HepG2 (cell line): ENCODE measurements at regions not wholly inside any gene's neighbourhood (a gene's known extent, or its start where the extent isn't known, plus 50 kb on each side); places are given as distances from the start of the nearest gene placed in this dataset.

Experiments used
- ATAC-seq: fragments of 200-7000 bp; cut with Tn5 transposase; 3 replicates; pipeline ENCODE4 v1.9.1; 2020; ENCODE audit warnings: mild to moderate bottlenecking, moderate library complexity
- BruUV-seq: library from RNA; stranded (reverse); fragments of 400-500 nt; replicated peaks from 2 replicates; lab custom pipeline; 2021; lab: Mats Ljungman, UMichigan
- CTCF ChIA-PET: fragments of 300-600 bp; formaldehyde crosslinking; extraction: SDS; loops from one replicate; lab custom pipeline; 2021; ENCODE audit warnings: low total read pairs, inconsistent platforms, low intra/inter-chr PET ratio; lab: Yijun Ruan, JAX
- POLR2A ChIA-PET: fragments of 350-600 bp; sonication (Branson Sonifier 250); formaldehyde crosslinking; loops from one replicate; lab custom pipeline; 2020; ENCODE audit warnings: antibody characterized with exemption, inconsistent platforms; lab: Yijun Ruan, JAX
- DNase-seq: peaks from one replicate; pipeline ENCODE4 v3.0.0-alpha.2; 2015; ENCODE audit warnings: low spot score
- FAIRE-seq: peaks from 3 replicates; lab custom pipeline; 2011; peaks lifted over from hg19 to GRCh38; lab: Jason Lieb, UNC
- H2AFZ ChIP-seq: one replicate; pipeline ENCODE4 v1.6.1; 2011; ENCODE audit warnings: low read length, inconsistent platforms
- H3K27ac ChIP-seq: fragments of 300-600 bp; 3 replicates; pipeline ENCODE4 v1.8.0; 2011; ENCODE audit warnings: mixed run types, mild to moderate bottlenecking, mixed read lengths, low read length, inconsistent platforms; ENCODE audit not compliant: insufficient read depth; ENCODE audit errors: extremely low read length
- H3K27me3 ChIP-seq, 2 experiments: fragments of 200-600 bp in 1 of 2; 2 replicates in 1 of 2; 3 replicates in 1 of 2; pipeline versions ENCODE4 v1.6.0 to v1.8.0; 2011; ENCODE audit warnings: low read length in 2 of 2, mild to moderate bottlenecking in 2 of 2, moderate library complexity in 2 of 2, inconsistent platforms in 1 of 2; ENCODE audit not compliant: insufficient read depth in 2 of 2, control insufficient read depth in 1 of 2
- H3K36me3 ChIP-seq, 2 experiments: fragments of 200-600 bp in 1 of 2; replicated peaks in 1 of 2; 2 replicates in 1 of 2; 3 replicates in 1 of 2; pipeline versions ENCODE4 v1.5.1 to v1.8.0; 2011; ENCODE audit warnings: low read length in 2 of 2, inconsistent platforms in 1 of 2; ENCODE audit not compliant: insufficient read depth in 2 of 2, control insufficient read depth in 1 of 2
- H3K4me1 ChIP-seq: 2 replicates; pipeline ENCODE4 v1.5.1; 2012; ENCODE audit warnings: low read length, inconsistent platforms; ENCODE audit not compliant: insufficient read depth
- H3K4me2 ChIP-seq: 2 replicates; pipeline ENCODE4 v1.6.0; 2011; ENCODE audit warnings: low read depth, low read length, inconsistent platforms
- H3K4me3 ChIP-seq, 3 experiments: fragments of 200-600 bp in 1 of 3; sonication (generic), shearing (Covaris generic) in 1 of 3; replicated peaks in 1 of 3; 2 replicates each; pipeline ENCODE4 v1.5.1; 2011 to 2016; ENCODE audit warnings: low read length in 3 of 3, inconsistent platforms in 2 of 3, low read depth in 2 of 3, mild to moderate bottlenecking in 2 of 3, control low read depth in 1 of 3, mixed read lengths in 1 of 3; ENCODE audit not compliant: insufficient read depth in 1 of 3
- H3K79me2 ChIP-seq: one replicate; pipeline ENCODE4 v1.6.1; 2011; ENCODE audit warnings: low read length, inconsistent platforms; ENCODE audit not compliant: insufficient read depth
- H3K9ac ChIP-seq: 2 replicates; pipeline ENCODE4 v1.6.0; 2011; ENCODE audit warnings: mild to moderate bottlenecking, low read depth, low read length, inconsistent platforms; ENCODE audit not compliant: insufficient read depth
- H3K9me3 ChIP-seq: 2 replicates; pipeline ENCODE4 v1.5.1; 2012; ENCODE audit warnings: mild to moderate bottlenecking, low read length
- H4K20me1 ChIP-seq: 2 replicates; pipeline ENCODE4 v1.6.0; 2011; ENCODE audit warnings: inconsistent platforms, mild to moderate bottlenecking, low read length, moderate library complexity; ENCODE audit not compliant: insufficient read depth
- ATF7-NPFF ChIP-seq: sonication (generic); formaldehyde crosslinking; IDR thresholded peaks from 2 replicates; pipeline ENCODE4 v1.8.1; 2023; ENCODE audit warnings: mild to moderate bottlenecking, low read depth, missing genetic modification reagents, moderate library complexity
- CEBPG ChIP-seq: IDR thresholded peaks from 2 replicates; pipeline ENCODE4 v1.6.1; 2016
- CSRNP1 ChIP-seq: sonication (generic); formaldehyde crosslinking; IDR thresholded peaks from 2 replicates; pipeline ENCODE4 v1.8.1; 2023; ENCODE audit warnings: mild to moderate bottlenecking, missing genetic modification reagents
- FOXJ3 ChIP-seq: sonication (generic); formaldehyde crosslinking; IDR thresholded peaks from 2 replicates; pipeline ENCODE4 v1.4.0; 2020; ENCODE audit warnings: missing genetic modification reagents, mild to moderate bottlenecking, borderline replicate concordance
- FOXO4 ChIP-seq: sonication (generic); formaldehyde crosslinking; conservative IDR thresholded peaks from 2 replicates; pipeline ENCODE4 v1.8.1; 2023; ENCODE audit warnings: missing genetic modification reagents
- KDM4B ChIP-seq: sonication (generic); formaldehyde crosslinking; IDR thresholded peaks from 2 replicates; pipeline ENCODE4 v1.4.0; 2020; ENCODE audit warnings: missing genetic modification reagents
- KMT2B ChIP-seq: IDR thresholded peaks from 2 replicates; pipeline ENCODE4 v1.6.1; 2016; ENCODE audit warnings: missing genetic modification reagents, missing compliant biosample characterization
- MTERF4 ChIP-seq: sonication (generic); formaldehyde crosslinking; IDR thresholded peaks from 2 replicates; pipeline ENCODE4 v1.8.0; 2023; ENCODE audit warnings: mild to moderate bottlenecking, missing genetic modification reagents
- NR2C2 ChIP-seq: sonication (generic); formaldehyde crosslinking; IDR thresholded peaks from 2 replicates; pipeline ENCODE4 v1.4.0; 2020; ENCODE audit warnings: missing genetic modification reagents, mild to moderate bottlenecking, moderate library complexity, borderline replicate concordance
- SOX13 ChIP-seq, 3 experiments: fragments of 450-650 bp in 1 of 3; sonication (generic) in 1 of 3; formaldehyde crosslinking in 1 of 3; IDR thresholded peaks in 2 of 3; conservative IDR thresholded peaks in 1 of 3; 2 replicates each; pipeline versions ENCODE4 v1.5.0 to v1.6.1; 2016 to 2020; ENCODE audit warnings: antibody characterized with exemption in 1 of 3, mild to moderate bottlenecking in 1 of 3, missing compliant biosample characterization in 1 of 3, missing genetic modification reagents in 1 of 3, moderate library complexity in 1 of 3
- SRY ChIP-seq: sonication (generic); formaldehyde crosslinking; IDR thresholded peaks from 2 replicates; pipeline ENCODE4 v1.8.0; 2022; ENCODE audit warnings: mild to moderate bottlenecking, missing genetic modification reagents
- TRIM24 ChIP-seq: sonication (generic); formaldehyde crosslinking; IDR thresholded peaks from 2 replicates; pipeline ENCODE4 v1.8.0; 2022; ENCODE audit warnings: mild to moderate bottlenecking, missing genetic modification reagents
- ZNF354B ChIP-seq: sonication (generic); formaldehyde crosslinking; IDR thresholded peaks from 2 replicates; pipeline ENCODE4 v1.8.0; 2022; ENCODE audit warnings: mild to moderate bottlenecking, missing genetic modification reagents
- ZNF75D ChIP-seq: sonication (generic); formaldehyde crosslinking; IDR thresholded peaks from 2 replicates; pipeline ENCODE4 v1.8.1; 2023; ENCODE audit warnings: missing genetic modification reagents, mild to moderate bottlenecking, borderline replicate concordance
- ZNF891 ChIP-seq: sonication (generic); formaldehyde crosslinking; IDR thresholded peaks from 2 replicates; pipeline ENCODE4 v1.5.0; 2020; ENCODE audit warnings: mild to moderate bottlenecking, missing genetic modification reagents
- ZSCAN25 ChIP-seq: sonication (generic); formaldehyde crosslinking; IDR thresholded peaks from 2 replicates; pipeline ENCODE4 v1.8.0; 2022; ENCODE audit warnings: mild to moderate bottlenecking, missing genetic modification reagents
- WGBS: methylation state at CpG from one replicate; pipeline ENCODE4 v1.1.6; 2017; ENCODE audit warnings: low lambda C conversion rate; 5-methylcytosine and 5-hydroxymethylcytosine counted together
- in situ Hi-C: cut with HindIII; loops from 2 replicates; pipeline ENCODE4 v1.10.0; 2017; ENCODE audit warnings: low pct_unique_long_range_greater_than_20kb; ENCODE audit not compliant: extremely low pct_ligation_motif_present
- intact Hi-C: fragments of 100-400 bp; cut with micrococcal nuclease; formaldehyde crosslinking; loops from one replicate; pipeline ENCODE4 v1.10.0; 2022; ENCODE audit not compliant: unreplicated experiment

- Histone ChIP-seq H3K36me3 (no peaks in the 10 kb centered on the region), H3K27me3 (no peaks in the 10 kb centered on the region; a peak in 1 of 5 replicates), H4K20me1 (no peaks in the 10 kb centered on the region), H3K9ac (no peak overlapping the region), H3K27ac (no peak overlapping the region), H3K4me3 (no peak overlapping the region)
- ATAC-seq (no peak), FAIRE-seq (no peak)
- intact Hi-C loops, result no loop called here
- ChIA-PET POLR2A (interaction anchor here (1.0 kb wide), 1 partner anchor 19 kb away, joined by 3 read pairs; no protein-coding TSS in a partner anchor), CTCF (no interaction called here)
- TF ChIP-seq ZNF891 (CRISPR knock-in tag), result no peak
- no peak for TF ChIP-seq ATF7-NPFF (CRISPR knock-in tag)
- 0 out of 2 replicates have a peak, but pooled peaks have one; percentile 13 for TF ChIP-seq FOXO4 (CRISPR knock-in tag)
- TF ChIP-seq, all 625 proteins: peak for 1
- Histone ChIP-seq H2AFZ (no peak overlapping the region), H3K4me2 (no peak overlapping the region), H3K4me1 (peaks cover 71% of the 10 kb centered on the region), H3K9me3 (no peaks in the 10 kb centered on the region), H3K79me2 (no peaks in the 10 kb centered on the region)
- in situ Hi-C loops, result no loop called here
- no TSS peak for BruUV-seq
- DNase-seq, result no peak
- 0% methylated on average over 1 of the region's 1 CpG for WGBS
Measured at GRCh38 chr5:109987355-109987754, 297.6 kb downstream of the MAN2A1 start.

- Histone ChIP-seq H3K27me3 (no peaks in the 10 kb centered on the region), H3K4me2 (no peak overlapping the region), H3K79me2 (no peaks in the 10 kb centered on the region), H3K4me1 (peaks cover 73% of the 10 kb centered on the region), H3K9me3 (no peaks in the 10 kb centered on the region), H4K20me1 (no peaks in the 10 kb centered on the region), H3K4me3 (no peak overlapping the region), H3K27ac (no peak overlapping the region), H3K36me3 (no peaks in the 10 kb centered on the region), H2AFZ (no peak overlapping the region), H3K9ac (no peak overlapping the region)
- 86% methylated on average over 2 of the region's 2 CpGs for WGBS
- no peak for DNase-seq
- no TSS peak for BruUV-seq
- POLR2A ChIA-PET, result interaction anchor here (1.8 kb wide), 1 partner anchor 18 kb away, joined by 8 read pairs; no protein-coding TSS in a partner anchor
- no peak for ATAC-seq
- CTCF ChIA-PET, result no interaction called here
- no peak for TF ChIP-seq SOX13 (IDR thresholded peaks at IDR 0.05)
- no peak for TF ChIP-seq SOX13 (CRISPR knock-in tag; conservative IDR thresholded peaks at IDR 0.05 in 1 of 2, IDR thresholded peaks at IDR 0.05 in 1 of 2)
- no peak for TF ChIP-seq ZSCAN25
- TF ChIP-seq ZNF75D (CRISPR knock-in tag), result no peak
- TF ChIP-seq FOXJ3 (CRISPR knock-in tag), result no peak
- TF ChIP-seq KDM4B (CRISPR knock-in tag), result no peak
- TF ChIP-seq TRIM24 (CRISPR knock-in tag), result no peak
- TF ChIP-seq CSRNP1 (CRISPR knock-in tag), result no peak
- TF ChIP-seq NR2C2 (CRISPR knock-in tag), result no peak
- TF ChIP-seq MTERF4 (CRISPR knock-in tag), result no peak
- no peak for TF ChIP-seq KMT2B (CRISPR knock-in tag)
- TF ChIP-seq SRY (CRISPR knock-in tag), result no peak
- no peak for TF ChIP-seq ZNF354B (CRISPR knock-in tag)
- TF ChIP-seq CEBPG (CRISPR knock-in tag), result no peak
- no peak for FAIRE-seq
- in situ Hi-C loops (no loop called here), intact Hi-C loops (no loop called here)
Measured at GRCh38 chr5:109987970-109988369, 298.2 kb downstream of the MAN2A1 start.
